Neutrophil (primary cell): ENCODE measurements at regions not wholly inside any gene's neighbourhood (a gene's known extent, or its start where the extent isn't known, plus 50 kb on each side); places are given as distances from the start of the nearest gene placed in this dataset.

Experiments used
- H3K27ac ChIP-seq: fragments of 200-600 bp; sonication (generic); 2 replicates; pipeline ENCODE4 v1.5.1; 2016; ENCODE audit warnings: mild to moderate bottlenecking, moderate library complexity
- H3K27me3 ChIP-seq: fragments of 200-600 bp; sonication (generic); 2 replicates; pipeline ENCODE4 v1.6.0; 2016; ENCODE audit warnings: mild to moderate bottlenecking
- H3K36me3 ChIP-seq: fragments of 200-600 bp; sonication (generic); 2 replicates; pipeline ENCODE4 v1.5.1; 2017
- H3K4me1 ChIP-seq, 2 experiments: fragments of 200-600 bp in 1 of 2; sonication (generic) in 1 of 2; 1 replicate in 1 of 2; 2 replicates in 1 of 2; pipeline versions ENCODE4 v1.5.1 to v1.6.1; 2013 to 2016; ENCODE audit warnings: low read depth in 1 of 2, low read length in 1 of 2, mild to moderate bottlenecking in 1 of 2, moderate library complexity in 1 of 2; ENCODE audit not compliant: control insufficient read depth in 1 of 2, insufficient read depth in 1 of 2
- H3K4me3 ChIP-seq, 2 experiments: fragments of 200-600 bp in 1 of 2; sonication (generic) in 1 of 2; 1 replicate in 1 of 2; 2 replicates in 1 of 2; pipeline ENCODE4 v1.5.1; 2013 to 2016; ENCODE audit warnings: low read depth in 1 of 2, low read length in 1 of 2, mild to moderate bottlenecking in 1 of 2, moderate library complexity in 1 of 2
- H3K9me3 ChIP-seq: fragments of 200-600 bp; sonication (generic); 2 replicates; pipeline ENCODE4 v1.5.1; 2016
- TF ChIP-seq, protein P1 (sequence below): fragments of 200-600 bp; sonication (generic); IDR thresholded peaks from 2 replicates; pipeline ENCODE4 v1.5.1; 2016; ENCODE audit warnings: antibody characterized with exemption

DNA sequence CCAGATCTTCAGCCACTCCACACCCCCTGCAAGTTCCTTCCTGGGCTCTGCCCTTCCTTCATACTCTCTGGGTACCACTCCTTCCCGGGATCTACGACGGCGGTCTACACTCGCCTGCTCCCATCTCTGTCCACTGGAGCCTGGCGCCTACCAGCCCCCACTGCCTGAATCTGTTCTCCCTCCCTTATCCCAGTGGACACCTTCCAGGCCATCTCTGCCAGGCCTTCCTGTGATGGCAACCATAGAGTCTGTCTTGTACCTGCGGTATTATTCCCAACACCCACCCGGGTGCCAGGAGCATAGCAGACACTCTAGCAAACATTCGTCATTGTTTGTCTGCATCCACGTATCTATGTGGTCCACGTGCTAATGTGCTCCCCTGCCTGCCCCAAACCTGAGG is 140.9 kb downstream of the ZFP36L2 start:
- Histone ChIP-seq H3K9me3 (no peaks in the 10 kb centered on the region), H3K36me3 (no peaks in the 10 kb centered on the region), H3K4me3 (no peak overlapping the region), H3K27me3 (no peaks in the 10 kb centered on the region), H3K27ac (no peak overlapping the region), H3K4me1 (peaks cover 0 to 3% of the 10 kb centered on the region in 2 experiments)
- TF ChIP-seq, protein P1, sequence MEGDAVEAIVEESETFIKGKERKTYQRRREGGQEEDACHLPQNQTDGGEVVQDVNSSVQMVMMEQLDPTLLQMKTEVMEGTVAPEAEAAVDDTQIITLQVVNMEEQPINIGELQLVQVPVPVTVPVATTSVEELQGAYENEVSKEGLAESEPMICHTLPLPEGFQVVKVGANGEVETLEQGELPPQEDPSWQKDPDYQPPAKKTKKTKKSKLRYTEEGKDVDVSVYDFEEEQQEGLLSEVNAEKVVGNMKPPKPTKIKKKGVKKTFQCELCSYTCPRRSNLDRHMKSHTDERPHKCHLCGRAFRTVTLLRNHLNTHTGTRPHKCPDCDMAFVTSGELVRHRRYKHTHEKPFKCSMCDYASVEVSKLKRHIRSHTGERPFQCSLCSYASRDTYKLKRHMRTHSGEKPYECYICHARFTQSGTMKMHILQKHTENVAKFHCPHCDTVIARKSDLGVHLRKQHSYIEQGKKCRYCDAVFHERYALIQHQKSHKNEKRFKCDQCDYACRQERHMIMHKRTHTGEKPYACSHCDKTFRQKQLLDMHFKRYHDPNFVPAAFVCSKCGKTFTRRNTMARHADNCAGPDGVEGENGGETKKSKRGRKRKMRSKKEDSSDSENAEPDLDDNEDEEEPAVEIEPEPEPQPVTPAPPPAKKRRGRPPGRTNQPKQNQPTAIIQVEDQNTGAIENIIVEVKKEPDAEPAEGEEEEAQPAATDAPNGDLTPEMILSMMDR: no peak

DNA sequence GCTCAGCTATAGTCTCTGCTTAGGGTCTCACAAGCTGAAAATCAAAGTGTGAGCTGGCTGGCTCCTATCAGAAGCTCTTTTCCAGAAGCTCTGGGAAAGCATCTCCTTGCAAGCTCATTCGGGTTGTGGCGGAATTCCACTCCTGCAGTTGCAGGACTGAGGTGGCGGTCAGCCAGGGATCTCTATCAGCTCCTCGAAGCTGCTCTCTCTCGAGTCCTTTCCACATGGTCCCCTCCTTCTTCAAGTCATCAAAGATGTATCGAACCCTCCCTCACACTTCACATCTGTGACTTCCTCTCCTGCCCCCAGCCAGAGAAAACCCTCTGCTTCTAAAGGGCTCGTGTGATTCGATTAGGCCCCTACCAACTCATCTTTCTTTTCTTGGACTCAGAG is 141.7 kb downstream of the ZFP36L2 start:
- Histone ChIP-seq H3K27me3 (no peaks in the 10 kb centered on the region), H3K4me1 (peaks cover 0 to 5% of the 10 kb centered on the region in 2 experiments), H3K9me3 (no peaks in the 10 kb centered on the region), H3K36me3 (no peaks in the 10 kb centered on the region), H3K4me3 (no peak overlapping the region), H3K27ac (no peak overlapping the region)
- TF ChIP-seq, protein P1: no peak

DNA sequence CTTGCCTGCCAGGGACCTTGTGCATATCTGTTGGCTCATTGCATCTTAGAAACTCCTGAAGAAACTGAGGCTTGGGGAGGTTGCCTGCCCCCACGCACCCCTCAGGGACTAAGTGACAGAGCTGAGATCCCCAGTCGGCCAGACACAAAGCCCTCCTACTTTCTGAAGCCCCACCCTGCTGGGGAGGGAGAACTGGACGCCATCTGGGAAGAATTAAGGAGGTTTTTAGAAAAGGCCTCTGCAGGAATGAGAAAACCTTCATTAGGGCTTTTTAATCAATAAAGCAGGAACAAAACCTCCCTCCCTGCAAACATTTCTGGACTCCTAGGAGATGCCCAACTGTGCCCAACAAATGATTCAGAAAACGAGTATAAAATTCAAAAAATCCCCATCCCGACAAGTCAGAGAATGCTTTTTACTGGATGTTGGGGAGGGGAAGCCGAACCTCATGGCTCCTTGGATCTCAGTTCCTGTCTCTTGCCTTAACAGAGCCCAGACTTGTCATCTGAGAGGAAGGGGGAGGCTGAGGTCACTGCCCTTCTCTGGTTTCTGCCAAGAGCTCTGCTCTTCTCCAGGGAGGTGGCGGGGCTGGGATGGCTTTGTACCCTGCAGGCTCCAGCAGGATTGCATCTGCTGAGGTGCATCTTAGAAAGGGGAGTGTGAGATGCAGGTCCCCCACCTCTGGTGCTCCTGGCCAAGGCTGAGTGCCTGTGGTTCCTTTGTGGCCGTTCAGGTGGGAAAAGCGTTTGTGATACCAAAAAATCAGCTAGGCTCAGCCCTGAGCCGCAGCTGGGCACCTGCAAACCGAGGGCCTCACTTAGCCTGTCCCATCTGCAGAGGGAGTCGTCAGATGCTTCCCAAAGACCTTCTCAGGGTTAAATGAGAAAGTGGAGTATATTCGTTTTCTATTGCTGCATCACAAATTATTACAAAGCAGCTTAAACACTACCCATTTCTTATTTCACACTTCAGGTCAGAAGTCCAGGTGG is 142.4 kb downstream of the ZFP36L2 start:
- Histone ChIP-seq H3K4me1 (peaks cover 0 to 11% of the 10 kb centered on the region in 2 experiments), H3K27me3 (no peaks in the 10 kb centered on the region), H3K9me3 (no peaks in the 10 kb centered on the region), H3K27ac (no peak overlapping the region), H3K36me3 (no peaks in the 10 kb centered on the region), H3K4me3 (no peak overlapping the region)
- TF ChIP-seq, protein P1: no peak

DNA sequence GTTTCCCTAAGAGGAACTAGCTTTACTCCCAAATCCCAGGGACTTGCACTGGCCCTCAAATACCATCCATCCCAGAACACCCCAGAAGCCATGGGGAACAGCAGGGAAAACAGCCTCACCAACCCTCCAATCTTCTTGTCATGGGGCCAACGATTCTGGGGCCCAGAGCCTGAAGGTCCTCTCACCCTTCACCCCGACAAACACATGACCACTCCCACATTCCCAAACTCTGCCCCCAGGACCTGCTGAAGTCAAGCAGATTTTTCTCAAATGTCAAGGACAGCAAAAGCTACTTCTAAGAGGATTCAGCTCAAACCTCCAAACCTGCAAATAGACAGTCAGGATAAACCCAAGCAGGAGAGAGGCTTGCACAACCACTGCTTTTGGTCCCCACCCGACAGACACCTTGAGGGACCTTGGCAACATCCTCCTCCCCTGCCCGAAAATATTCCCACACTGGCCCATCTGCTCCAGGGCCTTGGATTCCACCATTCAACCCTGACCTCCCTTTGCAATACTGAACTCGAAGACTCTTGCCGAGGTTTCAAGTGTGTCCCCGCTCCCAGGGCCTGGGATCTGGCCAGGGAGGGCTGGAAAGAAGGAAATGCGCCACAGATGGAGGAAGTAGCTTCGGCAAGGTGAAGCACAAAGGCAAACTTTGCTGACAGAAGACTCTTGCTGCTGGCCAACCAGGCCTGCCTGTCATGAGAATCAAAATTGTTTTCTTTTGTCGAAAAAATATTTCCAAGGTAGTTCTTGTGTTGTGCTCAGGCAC is 143.3 kb downstream of the ZFP36L2 start:
- Histone ChIP-seq H3K27ac (no peak overlapping the region), H3K36me3 (no peaks in the 10 kb centered on the region), H3K27me3 (no peaks in the 10 kb centered on the region), H3K9me3 (no peaks in the 10 kb centered on the region), H3K4me3 (no peak overlapping the region), H3K4me1 (peaks cover 0 to 12% of the 10 kb centered on the region in 2 experiments)
- TF ChIP-seq, protein P1: no peak

DNA sequence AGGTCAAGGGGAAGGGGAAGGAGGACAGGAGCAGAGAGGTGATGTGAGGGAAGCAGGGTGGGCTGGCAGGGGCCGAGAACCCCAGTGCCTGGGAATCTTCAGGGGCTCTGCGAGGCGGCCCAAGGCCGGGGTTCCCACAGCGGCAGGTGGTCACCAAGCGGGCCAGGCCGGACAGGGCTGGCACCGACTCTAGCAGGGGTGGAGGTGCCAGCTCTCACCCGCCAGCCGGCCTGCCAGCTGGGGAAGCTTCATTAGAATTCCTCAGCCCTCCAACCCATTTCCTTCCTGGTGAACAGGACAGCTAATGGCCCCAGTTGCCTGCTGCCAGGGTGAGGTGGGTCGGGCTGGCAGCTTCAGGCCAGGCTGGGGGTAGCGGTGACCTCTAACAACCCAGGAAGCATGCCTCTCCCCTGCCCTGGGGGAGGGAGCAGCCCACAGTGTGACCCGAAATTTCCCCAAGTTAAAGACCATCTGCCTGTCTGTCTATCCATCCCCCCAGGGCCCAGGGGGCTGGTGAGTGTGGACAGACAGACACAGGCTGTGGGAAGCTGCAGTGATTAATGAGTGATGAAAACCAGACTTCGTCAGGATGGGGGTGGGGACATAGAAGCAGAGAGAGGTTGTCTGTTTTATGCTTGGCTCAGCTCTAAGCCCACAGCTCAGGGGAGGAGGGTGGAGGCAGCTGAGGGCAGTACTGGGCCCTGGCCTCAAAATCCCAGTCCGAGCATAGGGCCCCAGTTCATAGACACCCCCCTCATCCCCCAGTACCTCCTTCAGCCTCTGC is 144.1 kb downstream of the ZFP36L2 start:
- H3K4me3 ChIP-seq: no peak overlapping the region
- peaks cover 0 to 12% of the 10 kb centered on the region in 2 experiments for H3K4me1 ChIP-seq

More for the DNA sequence above, 144.1 kb downstream of the ZFP36L2 start:
- TF ChIP-seq, protein P1: no peak
- H3K36me3 ChIP-seq: no peaks in the 10 kb centered on the region
- no peaks in the 10 kb centered on the region for H3K27me3 ChIP-seq
- H3K27ac ChIP-seq: no peak overlapping the region
- no peaks in the 10 kb centered on the region for H3K9me3 ChIP-seq
